ENCODE measurements at regions not wholly inside any gene's neighbourhood (a gene's known extent, or its start where the extent isn't known, plus 50 kb on each side); places are given as distances from the start of the nearest gene placed in this dataset.

DNA sequence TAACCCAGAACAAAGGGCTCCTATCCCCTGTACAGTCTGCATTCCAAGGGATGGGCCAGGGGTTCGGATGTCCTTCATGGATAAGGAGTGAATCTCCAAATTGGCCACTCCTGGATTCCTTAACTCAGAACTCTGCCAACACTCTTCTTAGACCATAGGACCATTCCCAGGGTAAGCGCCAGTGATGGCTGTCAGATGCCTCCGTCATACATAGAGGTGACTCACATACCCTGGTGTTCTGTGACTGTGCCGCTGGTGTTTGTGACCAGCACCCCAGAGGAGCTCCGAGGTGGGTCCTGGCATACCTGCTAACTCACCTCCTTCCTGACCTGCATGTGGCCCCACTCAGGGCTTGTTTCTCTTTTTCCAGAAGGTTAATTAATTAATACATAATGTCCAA is 134.7 kb downstream of the KLF13 start:
- DNase-seq (ENCODE audit: low read depth, low spot score) (no peak), FAIRE-seq (no peak)
- no peak overlapping the region for H3K4me3 ChIP-seq (replicated peaks in 1 of 3; ENCODE audit: insufficient read depth in 1 of 3, low read depth in 1 of 3, low read length in 3 of 3)
- no peak overlapping the region for H3K4me2 ChIP-seq (ENCODE audit: insufficient read depth, low read length)
- no peaks in the 10 kb centered on the region for H3K9me3 ChIP-seq (replicated peaks; ENCODE audit: control insufficient read depth, insufficient read depth, low read length)
- no peak overlapping the region for H3K27ac ChIP-seq (ENCODE audit: insufficient read depth, low read depth, low read length)
- H3K9me1 ChIP-seq (replicated peaks; ENCODE audit: control insufficient read depth, extremely low read depth, insufficient read depth, low read length): no peaks in the 10 kb centered on the region
- H3K36me3 ChIP-seq (ENCODE audit: control insufficient read depth in 2 of 2, extremely low read depth in 1 of 2, insufficient read depth in 2 of 2, low read length in 2 of 2): no peaks in the 10 kb centered on the region
- no peaks in the 10 kb centered on the region for H3K79me2 ChIP-seq (ENCODE audit: control insufficient read depth, insufficient read depth, low read length)
- intact Hi-C loops (cut with micrococcal nuclease): no loop called here
- dilution Hi-C loops (cut with MboI; ENCODE audit: extremely low pct_ligation_motif_present, low sequenced_read_pairs): no loop called here
- no peaks in the 10 kb centered on the region for H4K20me1 ChIP-seq (replicated peaks; ENCODE audit: control insufficient read depth, extremely low read depth, insufficient read depth, low read length)
- no TSS peak for BruUV-seq (replicated peaks)
- TF ChIP-seq EZH2 (IDR thresholded peaks at IDR 0.05; ENCODE audit: borderline replicate concordance, low read depth, low read length, severe bottlenecking) (no peak), CTCF (IDR thresholded peaks at IDR 0.05; ENCODE audit: extremely low read depth in 1 of 2, insufficient read depth in 1 of 2, low read depth in 1 of 2, low read length in 2 of 2) (no peak)
- no peaks in the 10 kb centered on the region for H3K4me1 ChIP-seq (ENCODE audit: control insufficient read depth, extremely low read depth, insufficient read depth, low read length)
- peaks cover 0 to 6% of the 10 kb centered on the region in 2 experiments for H3K27me3 ChIP-seq (ENCODE audit: control insufficient read depth in 2 of 2, insufficient read depth in 2 of 2, low read length in 2 of 2)
- POLR2A ChIA-PET: no interaction called here
- CTCF ChIA-PET: interaction anchor here (1.3 kb wide), 1 partner anchor 27 kb away, joined by 5 read pairs; no protein-coding TSS in a partner anchor
- no peak overlapping the region for H3K9ac ChIP-seq (replicated peaks; ENCODE audit: extremely low read depth, insufficient read depth, low read length)
- H2AFZ ChIP-seq (ENCODE audit: low read depth, low read length): no peak overlapping the region

DNA sequence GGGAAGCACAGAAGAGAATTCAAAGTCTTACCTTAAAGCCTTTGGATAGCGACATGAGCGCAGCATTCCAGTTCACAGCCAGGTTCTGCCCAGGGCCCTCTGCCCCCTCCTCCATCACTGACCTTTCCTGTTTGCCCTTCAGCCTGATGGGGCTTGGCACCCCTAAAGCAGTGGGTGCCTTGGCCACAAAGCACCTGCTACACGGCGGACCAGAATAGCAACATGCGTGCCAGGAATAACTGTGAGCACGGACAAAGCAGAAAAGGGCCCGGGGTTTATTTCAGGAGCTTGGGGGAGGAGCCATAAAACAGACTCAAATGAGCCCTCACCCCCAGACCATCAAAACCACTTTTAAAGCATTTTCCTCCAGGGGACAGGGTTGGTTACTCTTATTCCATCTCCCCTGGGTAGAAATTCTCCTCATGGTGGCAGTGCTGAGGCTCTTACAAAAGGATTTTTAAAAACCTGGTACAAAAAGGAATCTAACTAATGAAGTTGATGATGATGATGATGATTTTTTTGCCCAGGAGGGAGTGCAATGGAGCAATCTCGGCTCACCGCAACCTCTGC is 135.4 kb downstream of the KLF13 start:
- H3K27me3 ChIP-seq (ENCODE audit: control insufficient read depth in 2 of 2, insufficient read depth in 2 of 2, low read length in 2 of 2): peaks cover 0 to 5% of the 10 kb centered on the region in 2 experiments
- CTCF ChIA-PET: no interaction called here
- no peaks in the 10 kb centered on the region for H3K79me2 ChIP-seq (ENCODE audit: control insufficient read depth, insufficient read depth, low read length)
- no peak for DNase-seq (ENCODE audit: low read depth, low spot score)
- no peaks in the 10 kb centered on the region for H3K9me1 ChIP-seq (replicated peaks; ENCODE audit: control insufficient read depth, extremely low read depth, insufficient read depth, low read length)
- H3K9me3 ChIP-seq (replicated peaks; ENCODE audit: control insufficient read depth, insufficient read depth, low read length): no peaks in the 10 kb centered on the region
- intact Hi-C loops (cut with micrococcal nuclease) (no loop called here), dilution Hi-C loops (cut with MboI; ENCODE audit: extremely low pct_ligation_motif_present, low sequenced_read_pairs) (no loop called here)
- H3K4me2 ChIP-seq (ENCODE audit: insufficient read depth, low read length): no peak overlapping the region
- H4K20me1 ChIP-seq (replicated peaks; ENCODE audit: control insufficient read depth, extremely low read depth, insufficient read depth, low read length): no peaks in the 10 kb centered on the region
- no peaks in the 10 kb centered on the region for H3K36me3 ChIP-seq (ENCODE audit: control insufficient read depth in 2 of 2, extremely low read depth in 1 of 2, insufficient read depth in 2 of 2, low read length in 2 of 2)
- no peaks in the 10 kb centered on the region for H3K4me1 ChIP-seq (ENCODE audit: control insufficient read depth, extremely low read depth, insufficient read depth, low read length)
- no peak overlapping the region for H2AFZ ChIP-seq (ENCODE audit: low read depth, low read length)
- no TSS peak for BruUV-seq (replicated peaks)
- H3K4me3 ChIP-seq (replicated peaks in 1 of 3; ENCODE audit: insufficient read depth in 1 of 3, low read depth in 1 of 3, low read length in 3 of 3): no peak overlapping the region
- POLR2A ChIA-PET: no interaction called here
- FAIRE-seq: no peak
- no peak overlapping the region for H3K9ac ChIP-seq (replicated peaks; ENCODE audit: extremely low read depth, insufficient read depth, low read length)
- H3K27ac ChIP-seq (ENCODE audit: insufficient read depth, low read depth, low read length): no peak overlapping the region
- no peak for TF ChIP-seq CTCF (IDR thresholded peaks at IDR 0.05; ENCODE audit: extremely low read depth in 1 of 2, insufficient read depth in 1 of 2, low read depth in 1 of 2, low read length in 2 of 2)
- TF ChIP-seq JUN (IDR thresholded peaks at IDR 0.05; ENCODE audit: borderline replicate concordance, insufficient read depth, insufficient read length, low read depth): no peak
- TF ChIP-seq FOS (IDR thresholded peaks at IDR 0.05; ENCODE audit: borderline replicate concordance, insufficient read depth, low read length): no peak
- TF ChIP-seq MYC (IDR thresholded peaks at IDR 0.05; ENCODE audit: low read depth, low read length): no peak
- no peak for TF ChIP-seq POLR2AphosphoS5 (IDR thresholded peaks at IDR 0.05; ENCODE audit: insufficient read depth, low read depth, low read length)
- no peak for TF ChIP-seq EZH2 (IDR thresholded peaks at IDR 0.05; ENCODE audit: borderline replicate concordance, low read depth, low read length, severe bottlenecking)
- TF ChIP-seq GATA2 (IDR thresholded peaks at IDR 0.05; ENCODE audit: insufficient read depth, insufficient read length, low read depth, low read length): no peak
- no peak for TF ChIP-seq POLR2A (IDR thresholded peaks at IDR 0.05; ENCODE audit: low read depth, low read length)
- TF ChIP-seq MAX (IDR thresholded peaks at IDR 0.05; ENCODE audit: insufficient read depth, insufficient read length): no peak

Data from endothelial cell of umbilical vein (primary cell).